ENCODE measurements at regions not wholly inside any gene's neighbourhood (a gene's known extent, or its start where the extent isn't known, plus 50 kb on each side); places are given as distances from the start of the nearest gene placed in this dataset.

DNA sequence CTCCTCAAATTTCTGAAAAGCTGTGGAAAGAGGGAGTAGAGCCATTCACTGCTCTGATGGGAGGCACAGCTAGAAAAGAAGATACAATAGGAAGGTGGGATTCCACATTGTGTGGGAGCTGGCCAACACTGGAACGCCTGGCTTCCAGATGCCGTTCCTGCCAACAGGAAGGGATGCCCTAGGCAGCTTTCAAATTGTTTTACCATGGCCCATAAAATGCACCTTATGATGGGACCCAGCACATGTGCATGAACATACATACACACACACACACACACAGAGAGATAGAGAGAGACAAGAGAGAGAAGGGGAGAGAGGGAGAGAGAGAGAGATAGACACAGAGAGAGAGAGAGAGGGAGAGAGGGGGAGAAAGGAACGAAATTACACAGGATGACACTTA, 86.1 kb upstream of the BZW1 start:
- Mint-ChIP-seq H3K36me3 (no peaks in the 10 kb centered on the region), H3K27ac (no peak overlapping the region), H3K9me3 (peaks cover 0 to 4% of the 10 kb centered on the region in 2 donors), H3K4me3 (no peak overlapping the region), H3K27me3 (no peaks in the 10 kb centered on the region), H3K4me1 (no peaks in the 10 kb centered on the region)
- DNase-seq, result no peak
- no peak for ATAC-seq (replicated peaks)

GRCh38 chr2:200728630-200729029, 83.1 kb upstream of the BZW1 start:
- DNase-seq (no peak), ATAC-seq (replicated peaks) (no peak)
- H3K9me3 Mint-ChIP-seq, result no peaks in the 10 kb centered on the region
- H3K4me1 Mint-ChIP-seq, result no peaks in the 10 kb centered on the region
- H3K36me3 Mint-ChIP-seq, result no peaks in the 10 kb centered on the region
- H3K27ac Mint-ChIP-seq, result no peak overlapping the region
- no peaks in the 10 kb centered on the region for H3K27me3 Mint-ChIP-seq
- no peak overlapping the region for H3K4me3 Mint-ChIP-seq

DNA sequence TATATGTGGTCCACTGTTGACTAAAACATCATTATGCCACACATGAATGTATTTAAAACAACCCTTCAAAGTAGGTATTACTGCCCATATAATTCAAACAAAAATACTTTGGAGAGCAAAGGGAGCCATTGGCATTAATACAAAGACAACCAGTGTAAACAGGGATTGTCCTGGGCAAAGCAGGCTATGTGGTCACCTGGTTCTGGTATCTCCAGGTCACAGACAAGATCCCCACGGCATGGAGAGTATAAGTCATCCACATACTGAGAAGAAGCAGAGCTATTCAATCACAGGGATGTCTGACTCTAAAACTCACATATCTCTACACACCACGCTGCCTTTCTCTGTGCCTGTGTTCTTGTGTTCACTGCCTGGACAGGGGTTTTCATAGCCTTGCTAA, 81.4 kb upstream of the BZW1 start:
- ATAC-seq (replicated peaks), result no peak
- no peak overlapping the region for H3K4me3 Mint-ChIP-seq
- no peak overlapping the region for H3K27ac Mint-ChIP-seq
- no peaks in the 10 kb centered on the region for H3K27me3 Mint-ChIP-seq
- no peaks in the 10 kb centered on the region for H3K4me1 Mint-ChIP-seq
- no peak for DNase-seq
- H3K36me3 Mint-ChIP-seq, result no peaks in the 10 kb centered on the region
- no peaks in the 10 kb centered on the region for H3K9me3 Mint-ChIP-seq

- ATAC-seq (replicated peaks) (no peak), DNase-seq (no peak)
- no peaks in the 10 kb centered on the region for H3K27me3 Mint-ChIP-seq
- no peaks in the 10 kb centered on the region for H3K9me3 Mint-ChIP-seq
- H3K27ac Mint-ChIP-seq, result no peak overlapping the region
- no peaks in the 10 kb centered on the region for H3K36me3 Mint-ChIP-seq
- H3K4me3 Mint-ChIP-seq, result no peak overlapping the region
- H3K4me1 Mint-ChIP-seq, result no peaks in the 10 kb centered on the region
Observed at GRCh38 chr2:200730960-200731359, 80.8 kb upstream of the BZW1 start.

DNA sequence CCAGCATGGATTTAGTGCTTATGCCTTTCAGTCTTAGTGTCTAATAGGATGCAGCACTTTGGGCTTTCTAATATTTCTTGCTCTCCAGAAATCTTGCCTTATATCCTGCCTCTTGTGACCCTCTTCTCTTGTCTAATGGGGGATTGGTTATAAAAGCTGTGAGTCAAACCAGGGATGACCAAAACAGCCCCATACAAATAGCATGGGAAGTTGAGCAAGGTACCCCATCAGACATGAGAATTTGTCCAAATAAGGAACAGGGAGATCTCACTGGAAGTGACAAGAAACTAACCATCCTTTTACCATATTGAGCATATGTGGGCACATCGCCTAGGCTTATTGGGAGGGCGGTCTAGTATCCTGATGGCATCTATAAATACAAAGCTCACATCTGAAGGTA, 78.8 kb upstream of the BZW1 start:
- Mint-ChIP-seq H3K27me3 (no peaks in the 10 kb centered on the region), H3K36me3 (no peaks in the 10 kb centered on the region), H3K27ac (no peak overlapping the region), H3K4me3 (no peak overlapping the region), H3K9me3 (no peaks in the 10 kb centered on the region), H3K4me1 (no peaks in the 10 kb centered on the region)
- DNase-seq (no peak), ATAC-seq (replicated peaks) (no peak)

- H3K4me1 Mint-ChIP-seq, result no peaks in the 10 kb centered on the region
- no peaks in the 10 kb centered on the region for H3K27me3 Mint-ChIP-seq
- no peaks in the 10 kb centered on the region for H3K9me3 Mint-ChIP-seq
- DNase-seq (no peak), ATAC-seq (replicated peaks) (no peak)
- no peaks in the 10 kb centered on the region for H3K36me3 Mint-ChIP-seq
- no peak overlapping the region for H3K4me3 Mint-ChIP-seq
- no peak overlapping the region for H3K27ac Mint-ChIP-seq
Observed at GRCh38 chr2:200733713-200734198, 78.0 kb upstream of the BZW1 start.

GRCh38 chr2:200735061-200735460, 76.6 kb upstream of the BZW1 start:
- ATAC-seq (replicated peaks) (no peak), DNase-seq (no peak)
- no peak overlapping the region for H3K27ac Mint-ChIP-seq
- H3K9me3 Mint-ChIP-seq, result no peaks in the 10 kb centered on the region
- no peaks in the 10 kb centered on the region for H3K4me1 Mint-ChIP-seq
- no peaks in the 10 kb centered on the region for H3K36me3 Mint-ChIP-seq
- no peak overlapping the region for H3K4me3 Mint-ChIP-seq
- no peaks in the 10 kb centered on the region for H3K27me3 Mint-ChIP-seq

- Mint-ChIP-seq H3K4me1 (no peaks in the 10 kb centered on the region), H3K36me3 (no peaks in the 10 kb centered on the region), H3K27me3 (no peaks in the 10 kb centered on the region), H3K4me3 (no peak overlapping the region), H3K9me3 (no peaks in the 10 kb centered on the region), H3K27ac (no peak overlapping the region)
- DNase-seq, result no peak
- no peak for ATAC-seq (replicated peaks)
Observed at GRCh38 chr2:200736646-200737274, 75.0 kb upstream of the BZW1 start.

DNA sequence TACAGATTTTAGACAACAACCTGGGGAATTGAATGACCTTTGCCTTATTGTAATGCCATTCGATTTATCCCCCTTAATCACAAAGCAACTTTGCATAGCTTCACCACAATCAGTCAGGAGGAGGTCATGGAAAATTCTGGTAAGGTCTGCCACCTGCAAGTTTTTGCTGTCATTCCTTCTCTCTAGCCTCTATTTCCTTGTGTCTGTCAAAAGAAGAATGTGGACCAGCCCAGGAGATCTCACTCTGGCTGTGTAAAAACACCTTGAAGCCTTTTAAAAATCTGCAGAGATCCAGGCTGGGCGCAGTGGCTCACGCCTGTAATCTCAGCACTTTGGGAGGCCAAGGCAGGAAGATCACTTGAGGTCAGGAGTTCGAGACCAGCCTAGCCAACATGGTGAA, 74.1 kb upstream of the BZW1 start:
- no peaks in the 10 kb centered on the region for H3K36me3 Mint-ChIP-seq
- no peak overlapping the region for H3K27ac Mint-ChIP-seq
- H3K27me3 Mint-ChIP-seq, result no peaks in the 10 kb centered on the region
- H3K9me3 Mint-ChIP-seq, result no peaks in the 10 kb centered on the region
- DNase-seq (no peak), ATAC-seq (replicated peaks) (no peak)
- H3K4me3 Mint-ChIP-seq, result no peak overlapping the region
- no peaks in the 10 kb centered on the region for H3K4me1 Mint-ChIP-seq

GRCh38 chr2:200738590-200738989, 73.1 kb upstream of the BZW1 start:
- H3K27ac Mint-ChIP-seq, result no peak overlapping the region
- H3K4me1 Mint-ChIP-seq, result no peaks in the 10 kb centered on the region
- no peak overlapping the region for H3K4me3 Mint-ChIP-seq
- H3K27me3 Mint-ChIP-seq, result no peaks in the 10 kb centered on the region
- DNase-seq, result no peak
- ATAC-seq (replicated peaks), result no peak
- no peaks in the 10 kb centered on the region for H3K36me3 Mint-ChIP-seq
- H3K9me3 Mint-ChIP-seq, result no peaks in the 10 kb centered on the region

DNA sequence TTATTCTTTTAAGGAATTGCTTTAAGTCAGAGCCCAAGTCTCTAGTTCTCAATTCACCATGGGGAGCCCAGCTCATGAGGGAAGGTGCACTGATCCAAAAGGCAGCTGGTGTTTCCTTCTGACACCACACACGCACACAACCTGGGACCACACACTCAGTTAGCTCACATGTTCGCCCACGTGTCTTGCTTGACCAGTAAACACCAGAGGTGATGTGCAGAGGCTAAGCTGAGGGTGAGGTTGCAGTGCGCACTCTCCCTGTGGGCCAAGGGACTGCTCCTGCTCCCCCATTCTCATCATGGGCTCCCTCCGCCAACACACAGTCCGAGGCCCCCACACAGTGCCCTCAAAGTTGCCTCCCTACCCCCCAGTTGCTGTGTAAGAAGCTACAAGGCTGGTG, 70.8 kb upstream of the BZW1 start:
- Mint-ChIP-seq H3K4me3 (no peak overlapping the region), H3K27ac (no peak overlapping the region), H3K36me3 (no peaks in the 10 kb centered on the region), H3K27me3 (no peaks in the 10 kb centered on the region), H3K9me3 (no peaks in the 10 kb centered on the region), H3K4me1 (no peaks in the 10 kb centered on the region)
- ATAC-seq (replicated peaks) (no peak), DNase-seq (no peak)

GRCh38 chr2:200741468-200742202, 70.1 kb upstream of the BZW1 start:
- Mint-ChIP-seq H3K36me3 (no peaks in the 10 kb centered on the region), H3K27ac (no peak overlapping the region), H3K4me3 (no peak overlapping the region), H3K27me3 (no peaks in the 10 kb centered on the region), H3K4me1 (no peaks in the 10 kb centered on the region), H3K9me3 (no peaks in the 10 kb centered on the region)
- ATAC-seq (replicated peaks), result no peak
- no peak for DNase-seq

- H3K27me3 Mint-ChIP-seq, result no peaks in the 10 kb centered on the region
- DNase-seq (no peak), ATAC-seq (replicated peaks) (no peak)
- no peaks in the 10 kb centered on the region for H3K9me3 Mint-ChIP-seq
- H3K4me1 Mint-ChIP-seq, result no peaks in the 10 kb centered on the region
- no peak overlapping the region for H3K4me3 Mint-ChIP-seq
- no peaks in the 10 kb centered on the region for H3K36me3 Mint-ChIP-seq
- no peak overlapping the region for H3K27ac Mint-ChIP-seq
Observed at GRCh38 chr2:200742426-200742825, 69.3 kb upstream of the BZW1 start.

DNA sequence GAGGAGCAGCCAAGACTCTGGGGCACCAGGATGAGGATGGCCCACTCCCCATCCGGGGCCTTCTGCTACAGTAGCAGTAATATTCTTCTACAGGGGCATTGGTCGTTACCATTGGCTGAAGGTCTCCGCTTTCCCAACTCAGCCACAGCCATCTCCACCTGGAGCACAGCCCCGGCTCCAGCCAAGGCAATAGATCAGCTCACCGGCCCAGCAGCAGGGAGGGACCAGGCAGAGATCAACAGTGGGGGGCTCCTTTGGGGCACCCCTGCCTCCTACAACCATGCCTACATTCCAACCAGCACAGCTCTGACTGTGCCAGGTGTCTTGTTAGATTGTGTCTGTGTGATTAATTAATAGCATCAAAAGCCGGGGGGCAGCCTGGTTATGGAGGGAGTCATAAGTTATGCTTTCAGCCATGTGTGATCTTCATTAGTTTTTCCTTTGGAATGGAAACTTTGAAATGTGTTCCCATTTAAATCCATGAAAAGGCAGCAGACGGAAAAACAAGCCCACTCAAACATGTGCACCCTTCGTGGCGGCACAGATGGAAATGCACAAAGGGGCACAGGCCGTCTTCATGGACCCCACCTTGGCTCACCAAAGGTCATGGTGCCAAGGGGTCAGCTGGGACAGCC, 68.6 kb upstream of the BZW1 start:
- no peak for ATAC-seq (replicated peaks)
- no peaks in the 10 kb centered on the region for H3K9me3 Mint-ChIP-seq
- no peaks in the 10 kb centered on the region for H3K27me3 Mint-ChIP-seq
- DNase-seq, result no peak
- H3K4me3 Mint-ChIP-seq, result no peak overlapping the region
- H3K36me3 Mint-ChIP-seq, result no peaks in the 10 kb centered on the region
- no peak overlapping the region for H3K27ac Mint-ChIP-seq
- H3K4me1 Mint-ChIP-seq, result no peaks in the 10 kb centered on the region

DNA sequence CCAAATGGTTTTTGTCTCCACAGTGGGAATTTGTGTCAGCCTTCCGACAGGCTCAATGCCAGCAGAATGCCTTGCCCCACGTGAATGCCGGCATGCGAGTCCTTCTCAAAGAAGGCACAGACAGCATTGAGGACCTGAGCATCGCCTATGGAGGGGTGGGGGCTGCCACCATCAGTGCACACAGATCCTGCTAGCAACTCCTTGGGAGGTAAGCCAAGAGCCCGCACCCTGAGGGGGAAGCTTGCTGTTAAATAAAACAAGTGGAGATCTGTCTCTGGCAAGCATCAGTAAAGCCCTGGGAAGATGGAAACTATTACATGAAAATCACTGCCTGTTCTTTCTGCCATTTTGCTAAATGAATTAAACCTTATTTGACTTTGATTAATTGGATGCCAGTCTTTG, 67.5 kb upstream of the BZW1 start:
- no peaks in the 10 kb centered on the region for H3K36me3 Mint-ChIP-seq
- H3K9me3 Mint-ChIP-seq, result no peaks in the 10 kb centered on the region
- no peaks in the 10 kb centered on the region for H3K4me1 Mint-ChIP-seq
- no peaks in the 10 kb centered on the region for H3K27me3 Mint-ChIP-seq
- no peak overlapping the region for H3K27ac Mint-ChIP-seq
- H3K4me3 Mint-ChIP-seq, result no peak overlapping the region
- ATAC-seq (replicated peaks) (no peak), DNase-seq (no peak)
